ENCODE measurements at regions not wholly inside any gene's neighbourhood (a gene's known extent, or its start where the extent isn't known, plus 50 kb on each side); places are given as distances from the start of the nearest gene placed in this dataset.
"Not testable (repeated sequence)": the region's sequence is repeated elsewhere in the genome, so short reads cannot be mapped to it uniquely, and the experiment has no call there.

DNA sequence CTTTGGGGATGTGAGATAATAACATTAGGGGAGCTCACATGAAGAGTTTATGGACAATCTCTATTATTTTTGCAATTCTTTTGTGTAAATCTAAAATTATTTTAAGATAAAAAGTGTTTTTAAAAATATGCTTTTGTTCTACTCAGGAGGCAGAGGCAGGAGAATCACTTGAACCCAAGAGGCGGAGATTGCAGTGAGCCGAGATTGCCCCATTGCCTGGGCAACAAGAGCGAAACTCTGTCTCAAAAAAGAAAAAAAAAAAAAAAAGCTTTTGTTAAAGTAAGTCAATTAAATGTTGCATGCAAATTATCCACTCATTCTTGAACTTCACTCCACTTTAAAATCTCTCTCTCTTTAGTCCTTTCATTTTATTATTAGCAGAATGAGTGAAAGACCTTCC lies 193.3 kb upstream of the IRS2 start:
- H3K4me1 ChIP-seq (ENCODE audit: control insufficient read depth, insufficient read depth, low read length); H3K27me3 ChIP-seq (ENCODE audit: control insufficient read depth in 1 of 2, insufficient read depth in 2 of 2, low read length in 2 of 2); H3K9me3 ChIP-seq (ENCODE audit: control insufficient read depth in 2 of 2, low read length in 2 of 2); H3K27ac ChIP-seq (ENCODE audit: low read length); H3K36me3 ChIP-seq (ENCODE audit: control insufficient read depth in 2 of 2, insufficient read depth in 2 of 2, low read length in 2 of 2); H3K4me3 ChIP-seq (ENCODE audit: low read length in 2 of 2); H3K9ac ChIP-seq (ENCODE audit: low read length in 2 of 2): not testable (repeated sequence)

DNA sequence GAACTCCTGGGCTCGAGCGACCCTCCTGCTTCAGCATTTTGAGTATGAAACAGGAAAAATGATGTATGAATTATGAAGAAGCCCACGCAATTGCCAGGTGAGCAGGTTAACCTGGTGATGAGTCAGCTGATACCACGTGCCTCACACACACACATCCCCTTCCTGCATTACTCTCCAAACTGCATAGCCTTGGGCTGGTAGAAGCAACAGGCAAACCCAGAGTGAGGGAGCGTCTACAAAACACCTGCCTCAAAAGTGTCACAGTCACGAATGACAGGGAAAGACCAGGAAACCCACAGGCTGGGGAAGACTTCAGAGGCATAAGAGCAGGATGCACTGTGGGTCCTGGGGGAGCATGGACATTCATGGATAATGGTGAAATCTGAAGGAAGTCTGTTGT lies 192.8 kb upstream of the IRS2 start:
- Histone ChIP-seq H3K36me3 (ENCODE audit: control insufficient read depth in 2 of 2, insufficient read depth in 2 of 2, low read length in 2 of 2) (no peaks in the 10 kb centered on the region), H3K9me3 (ENCODE audit: control insufficient read depth in 2 of 2, low read length in 2 of 2) (no peaks in the 10 kb centered on the region), H3K27me3 (ENCODE audit: control insufficient read depth in 1 of 2, insufficient read depth in 2 of 2, low read length in 2 of 2) (peaks cover 0 to 2% of the 10 kb centered on the region in 2 donors), H3K4me1 (ENCODE audit: control insufficient read depth, insufficient read depth, low read length) (no peaks in the 10 kb centered on the region), H3K9ac (ENCODE audit: low read length in 2 of 2) (no peak overlapping the region), H3K27ac (ENCODE audit: low read length) (no peak overlapping the region), H3K4me3 (ENCODE audit: low read length in 2 of 2) (no peak overlapping the region)

DNA sequence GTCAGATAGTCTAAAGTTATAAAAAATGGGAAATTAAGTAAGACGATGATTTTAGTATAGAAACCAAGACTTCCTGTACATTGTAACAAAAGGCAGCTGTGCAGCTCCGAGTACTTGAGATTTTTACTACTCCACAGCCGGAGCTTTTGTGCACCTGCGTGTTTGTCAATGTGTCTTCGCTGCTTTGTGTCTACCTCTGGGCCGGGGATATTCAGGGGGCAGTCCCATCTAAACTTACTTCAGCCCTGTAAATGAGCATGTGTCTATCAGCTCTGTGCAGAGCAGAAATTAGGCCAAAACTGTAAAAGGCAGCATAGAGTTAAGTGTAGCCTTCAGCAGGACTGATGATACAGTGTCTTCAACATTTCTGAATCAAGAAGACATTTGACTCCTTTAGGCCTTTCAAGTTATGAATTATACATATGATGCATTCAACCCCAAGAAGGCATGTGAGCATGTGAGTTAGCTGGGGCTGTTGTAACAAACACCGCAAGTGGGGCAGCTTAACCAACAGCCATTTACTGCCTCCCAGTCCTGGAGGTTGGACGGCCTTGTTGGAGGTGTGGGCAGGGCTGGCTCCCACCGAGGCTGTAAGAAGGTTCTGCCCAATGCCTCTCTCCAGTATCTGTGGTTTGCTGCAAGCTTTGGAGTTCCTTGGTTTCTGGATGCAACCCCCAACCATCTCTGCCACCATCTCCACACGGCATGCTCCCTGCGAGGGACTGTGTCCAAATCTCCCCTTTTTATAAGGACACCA lies 191.0 kb upstream of the IRS2 start:
- Histone ChIP-seq H3K36me3 (ENCODE audit: control insufficient read depth in 2 of 2, insufficient read depth in 2 of 2, low read length in 2 of 2) (no peaks in the 10 kb centered on the region), H3K4me1 (ENCODE audit: control insufficient read depth, insufficient read depth, low read length) (no peaks in the 10 kb centered on the region)

DNA sequence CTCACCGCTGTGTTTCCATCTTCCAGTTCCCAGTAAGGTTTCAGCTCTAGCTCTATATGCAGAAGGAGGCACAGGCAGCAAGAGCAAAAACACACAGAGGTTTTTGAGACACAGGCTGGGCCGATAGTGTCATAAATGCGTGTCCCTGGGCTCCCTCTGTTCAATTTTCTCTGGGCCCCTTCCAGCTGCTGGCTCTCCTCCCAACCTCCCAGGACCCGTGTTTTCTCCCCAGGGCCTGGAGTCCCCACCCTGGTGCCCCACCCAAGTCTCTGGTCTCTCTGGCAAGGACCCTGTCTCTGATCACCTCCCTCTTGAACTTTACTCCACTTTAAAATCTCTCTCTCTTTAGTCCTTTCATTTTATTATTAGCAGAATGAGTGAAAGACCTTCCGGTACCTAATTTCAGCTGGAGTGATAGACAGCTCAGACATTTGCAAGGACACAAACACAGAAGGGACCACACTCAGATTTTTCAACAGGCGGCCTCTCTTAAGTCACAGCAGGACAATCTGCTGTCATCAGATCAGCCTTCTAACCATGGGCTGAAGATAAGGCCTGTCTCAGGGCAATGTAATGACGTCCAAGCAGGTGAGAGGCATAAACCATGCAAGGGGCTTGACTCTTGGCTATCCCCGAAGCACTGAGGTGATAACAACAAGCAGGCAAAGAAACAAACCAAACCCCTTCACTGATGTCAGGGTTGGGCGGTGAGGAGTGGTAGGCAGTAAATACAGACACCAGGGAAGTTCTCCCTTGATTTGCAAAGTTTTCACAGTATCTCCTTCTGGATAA lies 190.0 kb upstream of the IRS2 start:
- no peaks in the 10 kb centered on the region for H3K9me3 ChIP-seq (ENCODE audit: control insufficient read depth in 2 of 2, low read length in 2 of 2)
- H3K9ac ChIP-seq (ENCODE audit: low read length in 2 of 2): no peak overlapping the region
- peaks cover 0 to 2% of the 10 kb centered on the region in 2 donors for H3K27me3 ChIP-seq (ENCODE audit: control insufficient read depth in 1 of 2, insufficient read depth in 2 of 2, low read length in 2 of 2)
- no peaks in the 10 kb centered on the region for H3K4me1 ChIP-seq (ENCODE audit: control insufficient read depth, insufficient read depth, low read length)
- H3K4me3 ChIP-seq (ENCODE audit: low read length in 2 of 2): no peak overlapping the region
- H3K27ac ChIP-seq (ENCODE audit: low read length): no peak overlapping the region
- H3K36me3 ChIP-seq (ENCODE audit: control insufficient read depth in 2 of 2, insufficient read depth in 2 of 2, low read length in 2 of 2): no peaks in the 10 kb centered on the region

More for the DNA sequence above, 191.0 kb upstream of the IRS2 start:
- Histone ChIP-seq H3K27ac (ENCODE audit: low read length) (no peak overlapping the region), H3K9ac (ENCODE audit: low read length in 2 of 2) (no peak overlapping the region), H3K9me3 (ENCODE audit: control insufficient read depth in 2 of 2, low read length in 2 of 2) (no peaks in the 10 kb centered on the region), H3K27me3 (ENCODE audit: control insufficient read depth in 1 of 2, insufficient read depth in 2 of 2, low read length in 2 of 2) (peaks cover 0 to 2% of the 10 kb centered on the region in 2 donors), H3K4me3 (ENCODE audit: low read length in 2 of 2) (no peak overlapping the region)

GRCh38 chr13:109974354-109974753 lies 188.0 kb upstream of the IRS2 start:
- Histone ChIP-seq H3K27me3 (ENCODE audit: control insufficient read depth in 1 of 2, insufficient read depth in 2 of 2, low read length in 2 of 2) (peaks cover 0 to 2% of the 10 kb centered on the region in 2 donors), H3K4me3 (ENCODE audit: low read length in 2 of 2) (no peak overlapping the region), H3K27ac (ENCODE audit: low read length) (no peak overlapping the region), H3K36me3 (ENCODE audit: control insufficient read depth in 2 of 2, insufficient read depth in 2 of 2, low read length in 2 of 2) (no peaks in the 10 kb centered on the region), H3K9me3 (ENCODE audit: control insufficient read depth in 2 of 2, low read length in 2 of 2) (peaks cover 8 to 10% of the 10 kb centered on the region in 2 donors), H3K4me1 (ENCODE audit: control insufficient read depth, insufficient read depth, low read length) (no peaks in the 10 kb centered on the region), H3K9ac (ENCODE audit: low read length in 2 of 2) (no peak overlapping the region)

DNA sequence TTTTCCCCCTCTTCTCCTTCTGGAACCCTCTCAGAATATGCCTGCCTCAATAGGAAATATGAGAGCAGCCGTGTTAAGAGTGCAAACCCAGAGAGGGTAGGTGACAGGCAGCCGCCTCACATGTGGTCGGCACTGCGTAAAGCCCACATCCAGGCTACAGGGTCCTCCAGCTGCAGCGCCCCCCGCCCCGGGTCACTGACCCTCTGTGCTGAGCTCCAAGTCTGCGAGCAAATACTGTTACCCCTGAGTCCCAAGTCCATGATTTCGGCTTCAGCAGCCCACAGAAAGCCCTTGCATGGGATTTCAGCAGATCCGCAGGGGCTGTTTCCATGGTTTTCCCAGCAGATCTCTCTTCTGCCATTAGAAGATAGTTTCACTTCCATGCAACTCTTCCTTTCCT lies 186.9 kb upstream of the IRS2 start:
- no peak overlapping the region for H3K9ac ChIP-seq (ENCODE audit: low read length in 2 of 2)
- no peak overlapping the region for H3K27ac ChIP-seq (ENCODE audit: low read length)
- no peak overlapping the region for H3K4me3 ChIP-seq (ENCODE audit: low read length in 2 of 2)
- H3K4me1 ChIP-seq (ENCODE audit: control insufficient read depth, insufficient read depth, low read length): no peaks in the 10 kb centered on the region
- no peaks in the 10 kb centered on the region for H3K27me3 ChIP-seq (ENCODE audit: control insufficient read depth in 1 of 2, insufficient read depth in 2 of 2, low read length in 2 of 2)
- H3K36me3 ChIP-seq (ENCODE audit: control insufficient read depth in 2 of 2, insufficient read depth in 2 of 2, low read length in 2 of 2): no peaks in the 10 kb centered on the region
- peaks cover 8 to 12% of the 10 kb centered on the region in 2 donors for H3K9me3 ChIP-seq (ENCODE audit: control insufficient read depth in 2 of 2, low read length in 2 of 2)

- peaks cover 8 to 12% of the 10 kb centered on the region in 2 donors for H3K9me3 ChIP-seq (ENCODE audit: control insufficient read depth in 2 of 2, low read length in 2 of 2)
- no peaks in the 10 kb centered on the region for H3K36me3 ChIP-seq (ENCODE audit: control insufficient read depth in 2 of 2, insufficient read depth in 2 of 2, low read length in 2 of 2)
- no peak overlapping the region for H3K9ac ChIP-seq (ENCODE audit: low read length in 2 of 2)
- no peaks in the 10 kb centered on the region for H3K4me1 ChIP-seq (ENCODE audit: control insufficient read depth, insufficient read depth, low read length)
- H3K27me3 ChIP-seq (ENCODE audit: control insufficient read depth in 1 of 2, insufficient read depth in 2 of 2, low read length in 2 of 2): no peaks in the 10 kb centered on the region
- H3K4me3 ChIP-seq (ENCODE audit: low read length in 2 of 2): no peak overlapping the region
- no peak overlapping the region for H3K27ac ChIP-seq (ENCODE audit: low read length)
These were observed 185.2 kb upstream of the IRS2 start for GRCh38 chr13:109971456-109972090.

- no peaks in the 10 kb centered on the region for H3K27me3 ChIP-seq (ENCODE audit: control insufficient read depth in 1 of 2, insufficient read depth in 2 of 2, low read length in 2 of 2)
- H3K4me3 ChIP-seq (ENCODE audit: low read length in 2 of 2): no peak overlapping the region
- peaks cover 8 to 12% of the 10 kb centered on the region in 2 donors for H3K9me3 ChIP-seq (ENCODE audit: control insufficient read depth in 2 of 2, low read length in 2 of 2)
- no peak overlapping the region for H3K27ac ChIP-seq (ENCODE audit: low read length)
- H3K4me1 ChIP-seq (ENCODE audit: control insufficient read depth, insufficient read depth, low read length): no peaks in the 10 kb centered on the region
- no peak overlapping the region for H3K9ac ChIP-seq (ENCODE audit: low read length in 2 of 2)
- no peaks in the 10 kb centered on the region for H3K36me3 ChIP-seq (ENCODE audit: control insufficient read depth in 2 of 2, insufficient read depth in 2 of 2, low read length in 2 of 2)
These were observed 184.6 kb upstream of the IRS2 start for GRCh38 chr13:109971006-109971405.

- H3K27me3 ChIP-seq (ENCODE audit: control insufficient read depth in 1 of 2, insufficient read depth in 2 of 2, low read length in 2 of 2): no peaks in the 10 kb centered on the region
- no peak overlapping the region for H3K4me3 ChIP-seq (ENCODE audit: low read length in 2 of 2)
- no peak overlapping the region for H3K9ac ChIP-seq (ENCODE audit: low read length in 2 of 2)
- no peak overlapping the region for H3K27ac ChIP-seq (ENCODE audit: low read length)
- peaks cover 8 to 12% of the 10 kb centered on the region in 2 donors for H3K9me3 ChIP-seq (ENCODE audit: control insufficient read depth in 2 of 2, low read length in 2 of 2)
- no peaks in the 10 kb centered on the region for H3K4me1 ChIP-seq (ENCODE audit: control insufficient read depth, insufficient read depth, low read length)
- no peaks in the 10 kb centered on the region for H3K36me3 ChIP-seq (ENCODE audit: control insufficient read depth in 2 of 2, insufficient read depth in 2 of 2, low read length in 2 of 2)
These were observed 182.6 kb upstream of the IRS2 start for GRCh38 chr13:109968876-109969577.

DNA sequence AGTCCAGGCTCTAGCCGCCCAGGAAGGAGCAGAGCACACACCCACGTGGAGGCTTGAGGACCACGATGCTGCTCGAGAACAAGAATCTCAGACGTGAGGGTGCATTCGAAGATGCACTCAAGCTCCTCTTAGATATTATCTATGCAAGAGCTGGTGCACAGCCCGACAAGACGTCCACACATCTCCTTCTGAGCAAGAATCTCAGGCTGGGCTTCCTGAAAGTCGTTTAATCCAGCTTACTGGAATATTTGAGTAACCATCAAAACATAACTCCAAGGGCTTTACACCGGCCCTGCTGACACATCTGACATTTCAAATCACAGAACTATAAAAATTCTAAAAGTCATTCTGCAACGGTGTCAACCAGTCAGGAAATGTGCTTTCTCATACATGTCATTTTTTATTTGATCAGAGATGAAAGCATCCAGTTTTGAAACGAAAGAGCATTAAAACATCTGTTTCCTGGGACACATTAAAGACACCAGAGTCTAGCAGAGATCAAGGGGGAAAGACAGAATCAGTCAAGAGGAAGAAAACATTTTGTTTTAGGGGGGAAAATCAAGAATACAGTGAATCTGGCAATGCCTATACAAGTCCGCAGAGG lies 177.7 kb upstream of the IRS2 start:
- no peaks in the 10 kb centered on the region for H3K36me3 ChIP-seq (ENCODE audit: control insufficient read depth in 2 of 2, insufficient read depth in 2 of 2, low read length in 2 of 2)

More for the DNA sequence above, 177.7 kb upstream of the IRS2 start:
- no peak overlapping the region for H3K4me3 ChIP-seq (ENCODE audit: low read length in 2 of 2)
- no peaks in the 10 kb centered on the region for H3K27me3 ChIP-seq (ENCODE audit: control insufficient read depth in 1 of 2, insufficient read depth in 2 of 2, low read length in 2 of 2)
- H3K9me3 ChIP-seq (ENCODE audit: control insufficient read depth in 2 of 2, low read length in 2 of 2): no peaks in the 10 kb centered on the region
- H3K9ac ChIP-seq (ENCODE audit: low read length in 2 of 2): no peak overlapping the region
- H3K27ac ChIP-seq (ENCODE audit: low read length): no peak overlapping the region
- H3K4me1 ChIP-seq (ENCODE audit: control insufficient read depth, insufficient read depth, low read length): no peaks in the 10 kb centered on the region
